ENCODE measurements at regions not wholly inside any gene's neighbourhood (a gene's known extent, or its start where the extent isn't known, plus 50 kb on each side); places are given as distances from the start of the nearest gene placed in this dataset.
"Not testable (repeated sequence)": the region's sequence is repeated elsewhere in the genome, so short reads cannot be mapped to it uniquely, and the experiment has no call there.

DNA sequence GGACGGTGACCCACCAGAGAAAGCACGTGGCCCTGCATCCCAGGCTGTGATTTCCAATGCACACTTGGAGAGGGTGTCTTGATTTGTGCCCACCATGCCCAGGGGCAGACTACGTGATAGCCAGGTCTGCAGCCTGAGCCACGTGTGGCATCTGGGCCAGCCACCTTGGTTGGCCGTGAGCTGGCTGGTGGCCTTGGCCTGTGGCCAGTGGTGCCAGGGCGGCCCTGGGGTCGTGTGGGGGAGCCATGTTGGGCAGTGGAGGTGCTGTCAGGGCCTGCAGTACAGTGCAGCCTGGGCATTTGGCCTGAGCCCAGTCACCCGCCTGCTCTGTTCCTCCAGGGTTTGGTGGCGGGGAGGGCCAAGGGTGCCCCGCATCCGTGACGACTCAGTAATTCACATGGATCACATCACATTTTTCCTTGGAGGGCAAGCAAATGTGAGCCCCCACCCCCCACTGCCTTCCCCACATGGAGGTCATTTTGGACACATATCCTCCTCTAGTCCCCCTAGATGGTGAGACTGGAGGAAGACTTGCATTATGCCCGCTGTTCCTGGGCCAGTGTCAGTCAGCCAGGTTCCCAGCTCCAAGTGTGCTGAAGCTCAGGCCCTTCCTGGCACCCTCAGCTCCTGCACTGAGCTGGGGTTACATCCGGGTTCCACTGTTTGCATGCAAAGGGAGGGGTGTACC lies 201.4 kb downstream of the UBE3A start:
- no peak for DNase-seq

- no peak for DNase-seq
Measured at GRCh38 chr15:25238126-25238525, 200.7 kb downstream of the UBE3A start.

DNA sequence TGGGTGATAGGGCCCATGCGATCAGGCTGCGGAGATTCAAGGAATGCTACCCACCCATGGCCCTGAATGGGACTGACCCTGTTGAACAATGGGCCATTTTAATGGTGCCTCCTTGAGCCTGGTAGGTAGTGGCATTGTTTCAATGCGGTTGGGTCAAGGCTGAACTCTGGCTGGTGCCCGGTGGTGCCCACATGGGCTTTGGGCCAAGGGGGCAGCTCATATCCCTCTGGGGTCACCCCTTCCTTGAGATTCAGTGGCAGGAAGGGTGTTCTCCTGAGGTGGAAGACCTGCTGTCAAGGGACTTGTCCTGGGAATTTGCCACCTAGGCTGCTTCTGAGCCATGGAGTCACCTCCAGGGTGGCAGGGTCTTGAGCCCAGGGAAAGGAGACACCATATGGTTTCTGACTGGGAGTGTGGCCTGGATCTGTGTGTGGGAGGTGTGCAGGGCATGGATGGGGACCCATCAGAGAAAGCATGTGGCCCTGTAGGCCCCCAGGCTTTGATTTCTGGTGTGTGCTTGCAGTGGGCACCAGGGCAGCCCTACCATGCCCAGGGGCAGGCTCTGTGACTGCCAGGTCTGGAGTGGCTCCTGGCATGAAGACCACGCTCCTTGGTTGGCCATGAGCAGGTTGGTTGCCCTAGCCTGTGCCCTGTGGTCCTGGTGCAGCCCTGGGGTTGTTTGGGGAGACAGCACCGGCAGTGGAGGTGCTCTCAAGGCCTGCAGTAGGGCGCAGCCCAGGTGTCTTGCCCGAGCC lies 199.9 kb downstream of the UBE3A start:
- DNase-seq = no peak

- no peak for DNase-seq
Measured at GRCh38 chr15:25239471-25240345, 199.1 kb downstream of the UBE3A start.

DNA sequence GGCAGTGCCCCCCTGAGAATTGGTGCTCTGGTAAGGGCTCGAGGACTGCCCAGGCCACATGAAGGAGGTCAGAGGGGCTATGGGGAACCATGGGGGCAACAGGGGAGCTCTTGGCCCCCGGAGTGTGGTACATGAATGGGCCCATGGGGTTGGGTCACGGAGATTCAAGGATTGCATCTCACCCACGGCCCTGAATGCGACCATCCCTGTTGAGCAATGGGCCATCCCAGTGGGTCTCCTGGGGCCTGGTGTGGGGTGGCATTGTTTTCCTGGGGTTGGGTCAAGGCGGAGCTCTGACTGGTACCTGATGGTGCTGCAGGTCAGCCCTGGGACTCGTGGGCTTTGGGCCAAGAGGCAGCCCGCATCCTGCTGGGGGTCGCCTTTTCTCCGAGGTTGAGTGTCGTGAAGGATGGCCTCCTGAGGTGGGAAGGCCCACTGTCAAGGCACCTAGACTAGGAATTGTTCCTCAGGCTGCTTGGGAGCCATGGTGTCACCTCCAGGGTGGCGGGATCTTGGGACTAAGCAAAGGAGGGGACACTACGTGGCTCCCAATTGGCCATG lies 198.3 kb downstream of the UBE3A start:
- DNase-seq = no peak

GRCh38 chr15:25241241-25241801 lies 197.5 kb downstream of the UBE3A start:
- no peak for DNase-seq

GRCh38 chr15:25242166-25242879 lies 196.5 kb downstream of the UBE3A start:
- DNase-seq = no peak

- no peak for DNase-seq
Measured at GRCh38 chr15:25242957-25243799, 195.6 kb downstream of the UBE3A start.

GRCh38 chr15:25243800-25244097 lies 195.1 kb downstream of the UBE3A start:
- DNase-seq = no peak

DNA sequence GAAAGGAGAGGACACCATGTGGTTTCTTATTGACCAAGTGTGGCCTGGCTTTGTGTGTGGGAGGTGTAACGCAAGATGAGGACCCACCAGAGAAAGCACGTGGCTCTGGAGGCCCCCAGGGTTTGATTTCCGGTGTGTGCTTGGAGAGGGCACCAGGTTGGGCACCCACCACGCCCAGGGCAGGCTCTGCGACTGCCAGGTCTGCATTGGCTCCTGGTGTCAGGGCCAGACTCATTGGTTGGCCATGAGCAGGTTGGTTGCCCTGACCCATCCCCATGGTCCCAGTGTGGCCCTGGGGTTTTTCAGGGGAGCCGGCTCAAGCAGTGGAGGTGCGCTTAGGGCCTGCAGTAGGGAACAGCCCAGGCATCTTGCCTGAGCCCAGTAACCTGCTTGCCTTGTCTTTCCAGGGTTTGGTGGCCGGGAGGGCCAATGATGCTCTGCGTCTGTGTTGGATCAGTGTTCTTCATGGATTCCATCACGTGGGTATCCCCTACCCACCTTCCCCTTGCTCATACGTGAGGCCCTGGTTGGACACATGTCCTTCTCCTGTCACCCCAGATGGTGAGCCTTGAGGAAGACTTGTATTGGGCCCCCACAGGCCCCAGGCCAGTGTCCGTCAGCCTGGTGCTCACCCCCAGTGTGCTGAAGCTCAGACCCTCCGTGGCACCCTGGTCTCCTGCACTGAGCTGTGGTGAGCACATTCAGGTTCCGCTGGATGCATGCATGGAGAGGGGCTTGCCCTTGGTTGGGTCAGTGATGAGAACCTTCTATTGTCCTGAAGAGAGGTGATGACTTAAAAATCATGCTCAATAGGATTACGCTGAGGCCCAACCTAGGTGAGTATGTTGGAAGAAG lies 193.9 kb downstream of the UBE3A start:
- DNase-seq = no peak

GRCh38 chr15:25245801-25246622 lies 192.8 kb downstream of the UBE3A start:
- no peak for DNase-seq

DNA sequence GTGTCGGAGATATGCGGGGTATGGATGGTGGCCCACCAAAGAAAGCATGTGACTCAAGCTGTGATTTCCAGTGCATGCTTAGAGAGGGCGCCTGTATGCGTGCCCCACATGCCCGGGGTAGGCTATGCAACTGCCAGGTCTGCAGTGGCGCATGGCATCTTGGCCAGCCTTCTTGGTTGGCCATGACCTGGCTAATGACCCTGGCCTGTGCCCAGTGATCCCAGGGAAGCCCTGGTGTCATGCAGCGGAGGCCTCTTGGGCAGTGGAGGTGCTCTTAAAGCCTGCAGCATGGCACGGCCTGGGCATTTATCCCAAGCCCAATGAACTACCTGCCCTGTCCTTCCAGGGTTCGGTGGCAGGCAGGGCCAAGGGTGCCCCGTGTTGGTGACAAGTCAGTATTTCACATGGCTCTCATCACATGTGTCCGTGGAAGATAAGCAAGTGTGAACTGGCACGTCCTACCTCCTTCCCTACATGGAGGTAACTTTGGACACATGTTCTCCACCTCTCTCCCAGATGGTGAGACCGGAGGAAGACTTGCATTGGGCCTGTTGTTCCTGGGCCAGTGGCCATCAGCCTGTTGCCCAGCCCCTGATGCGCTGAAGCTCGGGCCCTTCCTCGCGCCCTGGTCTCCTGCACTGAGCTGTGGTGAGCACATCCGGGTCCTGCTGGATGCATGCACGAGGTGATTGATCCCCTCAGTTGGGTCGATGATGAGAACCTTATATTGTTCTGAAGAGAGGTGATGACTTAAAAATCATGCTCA lies 192.0 kb downstream of the UBE3A start:
- no peak for DNase-seq

DNA sequence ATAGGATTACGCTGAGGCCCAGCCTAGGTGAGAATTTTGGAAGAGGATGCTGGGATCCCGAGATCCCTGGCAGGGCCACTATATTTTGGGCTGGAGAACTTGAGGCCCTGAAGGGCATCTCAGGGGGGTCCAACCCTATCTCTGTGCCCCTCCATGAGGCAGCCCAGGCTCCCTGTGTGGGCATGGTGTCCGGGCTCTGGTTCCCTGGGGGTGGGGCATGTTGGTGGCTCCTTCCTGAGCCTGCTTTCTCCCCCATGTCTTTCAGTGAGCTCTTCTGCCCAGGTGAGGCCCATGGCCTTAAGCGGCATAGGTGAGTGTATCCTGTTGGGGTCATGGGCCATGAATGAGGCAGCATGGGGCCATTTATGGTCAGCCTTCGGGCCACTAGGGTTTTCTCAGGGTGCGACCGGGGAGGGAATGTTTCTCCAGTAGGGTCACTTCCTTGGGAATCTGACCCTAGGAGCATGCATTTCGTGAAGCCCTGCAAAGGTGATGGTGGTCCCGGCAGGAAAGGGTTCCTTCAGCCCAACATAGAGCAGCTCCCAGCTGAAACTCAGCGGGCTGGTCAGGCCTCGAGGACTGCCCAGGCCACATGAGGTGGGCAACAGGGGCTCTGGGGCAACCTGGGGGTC lies 191.3 kb downstream of the UBE3A start:
- DNase-seq = no peak

- DNase-seq = not testable (repeated sequence)
Measured at GRCh38 chr15:25248087-25248486, 190.7 kb downstream of the UBE3A start.

DNA sequence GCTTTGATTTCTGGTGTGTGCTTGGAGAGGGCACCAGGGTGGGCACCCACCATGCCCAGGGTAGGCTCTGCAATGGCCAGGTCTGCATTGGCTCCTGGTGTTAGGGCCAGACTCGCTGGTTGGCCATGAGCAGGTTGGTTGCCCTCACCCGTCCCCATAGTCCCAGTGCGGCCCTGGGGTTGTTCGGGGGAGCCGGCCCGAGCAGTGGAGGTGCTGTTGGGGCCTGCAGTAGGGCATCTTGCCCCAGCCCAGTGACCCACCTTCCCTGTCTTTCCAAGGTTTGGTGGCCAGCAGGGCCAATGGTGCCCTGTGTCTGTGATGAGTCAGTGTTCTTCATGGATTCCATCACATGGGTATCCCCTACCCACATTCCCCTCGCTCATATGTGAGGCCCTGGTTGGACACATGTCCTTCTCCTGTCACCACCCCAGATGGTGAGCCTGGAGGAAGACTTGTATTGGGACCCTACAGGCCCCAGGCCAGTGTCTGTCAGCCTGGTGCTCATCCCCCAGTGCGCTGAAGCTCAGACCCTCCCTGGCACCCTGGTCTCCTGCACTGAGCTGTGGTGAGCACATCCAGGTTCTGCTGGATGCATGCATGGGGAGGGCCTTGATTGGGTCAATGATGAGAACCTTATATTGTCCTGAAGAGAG lies 190.1 kb downstream of the UBE3A start:
- DNase-seq = no peak

DNA sequence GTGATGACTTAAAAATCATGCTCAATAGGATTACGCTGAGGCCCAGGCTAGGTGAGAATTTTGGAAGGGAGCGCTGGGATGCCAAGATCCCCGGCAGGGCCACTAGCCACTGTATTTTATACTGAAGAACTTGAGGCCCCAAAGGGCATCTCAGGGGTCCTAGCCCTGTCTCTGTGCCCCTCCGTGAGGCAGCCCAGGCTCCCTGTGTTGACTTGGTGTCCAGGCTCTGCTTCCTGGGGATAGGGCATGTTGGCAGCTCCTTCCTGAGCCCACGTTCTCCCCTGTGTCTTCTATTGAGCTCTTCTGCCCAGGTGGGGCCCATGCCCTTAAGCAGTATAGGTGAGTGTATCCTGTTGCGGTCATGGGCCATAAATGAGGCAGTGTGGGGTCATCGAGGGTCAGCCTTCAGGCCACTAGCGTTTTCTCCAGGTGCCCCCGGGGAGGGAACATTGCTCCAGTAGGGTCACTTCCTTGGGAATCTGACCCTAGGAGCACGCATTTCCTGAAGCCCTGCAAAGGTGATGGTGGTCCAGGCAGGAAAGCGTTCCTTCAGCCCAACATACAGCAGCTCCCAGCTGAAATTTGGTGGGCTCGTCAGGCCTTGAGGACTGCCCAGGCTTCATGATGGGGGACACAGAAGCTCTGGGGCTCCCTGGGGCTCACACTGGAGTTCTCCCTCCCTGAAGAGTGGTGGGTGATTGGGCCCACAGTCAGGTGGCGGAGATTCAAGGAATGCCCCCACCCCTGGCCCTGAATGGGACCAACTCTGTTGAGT lies 189.4 kb downstream of the UBE3A start:
- DNase-seq = no peak

Data from NCI-H69 (cell line).